ENCODE measurements at regions not wholly inside any gene's neighbourhood (a gene's known extent, or its start where the extent isn't known, plus 50 kb on each side); places are given as distances from the start of the nearest gene placed in this dataset.

GRCh38 chr12:125408718-125409117 is 343.5 kb downstream of the AACS start:
- no peak overlapping the region for H3K4me3 ChIP-seq (ENCODE audit: low read depth, low read length)
- no peak for DNase-seq (ENCODE audit: low read depth)

GRCh38 chr12:125412506-125412905 is 347.3 kb downstream of the AACS start:
- no peak for TF ChIP-seq CTCF (IDR thresholded peaks at IDR 0.05; ENCODE audit: insufficient read depth, low read depth, low read length)
- H3K4me3 ChIP-seq (ENCODE audit: low read depth, low read length) = no peak overlapping the region
- no peak for DNase-seq (ENCODE audit: low read depth)

More at GRCh38 chr12:125408718-125409117, 343.5 kb downstream of the AACS start:
- TF ChIP-seq CTCF (IDR thresholded peaks at IDR 0.05; ENCODE audit: insufficient read depth, low read depth, low read length) = no peak

- DNase-seq (ENCODE audit: low read depth) = no peak
- no peak overlapping the region for H3K4me3 ChIP-seq (ENCODE audit: low read depth, low read length)
- TF ChIP-seq CTCF (IDR thresholded peaks at IDR 0.05; ENCODE audit: insufficient read depth, low read depth, low read length) = no peak
Observed at GRCh38 chr12:125417446-125417845, 352.2 kb downstream of the AACS start.

- no peak overlapping the region for H3K4me3 ChIP-seq (ENCODE audit: low read depth, low read length)
- TF ChIP-seq CTCF (IDR thresholded peaks at IDR 0.05; ENCODE audit: insufficient read depth, low read depth, low read length) = no peak
- no peak for DNase-seq (ENCODE audit: low read depth)
Observed at GRCh38 chr12:125418902-125419564, 353.8 kb downstream of the AACS start.

DNA sequence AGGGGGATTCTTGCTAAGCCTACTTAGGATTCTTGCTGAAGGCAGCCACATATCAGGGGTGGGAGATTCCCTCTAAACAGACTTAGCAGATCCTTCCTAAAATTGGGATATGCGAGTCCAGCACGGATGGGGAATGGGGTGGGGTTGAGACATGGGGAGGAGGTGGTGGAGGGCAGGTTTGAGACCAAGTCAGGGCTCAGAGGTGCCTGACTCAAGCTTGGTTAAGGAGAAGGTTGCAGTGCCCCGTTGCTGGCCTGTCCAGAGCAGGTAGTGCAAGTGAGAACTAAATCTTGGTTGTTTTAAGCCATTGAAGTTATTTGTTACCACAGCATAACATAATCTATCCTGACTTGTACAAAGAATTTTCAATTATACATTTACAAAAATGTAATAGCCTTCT is 359.7 kb downstream of the AACS start:
- TF ChIP-seq CTCF (IDR thresholded peaks at IDR 0.05; ENCODE audit: insufficient read depth, low read depth, low read length) = no peak
- no peak for DNase-seq (ENCODE audit: low read depth)
- H3K4me3 ChIP-seq (ENCODE audit: low read depth, low read length) = no peak overlapping the region

DNA sequence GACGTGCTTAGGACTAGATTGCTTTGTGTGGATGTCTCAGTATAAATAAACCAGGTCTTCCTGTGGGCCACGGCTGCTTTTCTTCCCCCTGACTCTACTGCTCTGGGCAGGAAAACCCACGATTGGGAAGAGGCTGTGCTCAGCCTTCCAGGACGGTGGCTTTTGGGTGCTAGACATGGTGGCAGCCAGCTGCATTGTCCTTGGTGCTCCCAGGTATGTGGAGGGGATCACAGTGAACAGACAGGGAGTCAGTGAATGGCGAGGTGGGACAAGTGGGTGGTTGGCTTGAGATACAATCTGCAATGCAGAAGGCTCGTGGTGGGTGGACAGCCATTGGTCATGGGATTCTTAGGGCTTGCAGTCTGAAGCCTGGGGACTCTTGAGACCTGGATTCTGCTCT is 366.3 kb downstream of the AACS start:
- DNase-seq (ENCODE audit: low read depth) = no peak
- no peak for TF ChIP-seq CTCF (IDR thresholded peaks at IDR 0.05; ENCODE audit: insufficient read depth, low read depth, low read length)
- H3K4me3 ChIP-seq (ENCODE audit: low read depth, low read length) = no peak overlapping the region

- no peak for TF ChIP-seq CTCF (IDR thresholded peaks at IDR 0.05; ENCODE audit: insufficient read depth, low read depth, low read length)
- H3K4me3 ChIP-seq (ENCODE audit: low read depth, low read length) = no peak overlapping the region
- no peak for DNase-seq (ENCODE audit: low read depth)
Observed at GRCh38 chr12:125434131-125434530, 368.9 kb downstream of the AACS start.
